ENCODE measurements at regions not wholly inside any gene's neighbourhood (a gene's known extent, or its start where the extent isn't known, plus 50 kb on each side); places are given as distances from the start of the nearest gene placed in this dataset.

- TF ChIP-seq JUNB (IDR thresholded peaks at IDR 0.05; ENCODE audit: unreplicated experiment) (no peak), ETS1 (IDR thresholded peaks at IDR 0.05) (no peak), CREB1 (CRISPR knock-in tag; IDR thresholded peaks at IDR 0.05; ENCODE audit: low read depth) (no peak), POLR2AphosphoS5 (IDR thresholded peaks at IDR 0.05; ENCODE audit: low read depth) (no peak), NANOG (IDR thresholded peaks at IDR 0.05; ENCODE audit: borderline replicate concordance) (no peak), EZH2phosphoT487 (IDR thresholded peaks at IDR 0.05; ENCODE audit: unreplicated experiment) (no peak), STAT1 (IDR thresholded peaks at IDR 0.05; ENCODE audit: unreplicated experiment) (no peak), REST (IDR thresholded peaks at IDR 0.05; ENCODE audit: unreplicated experiment) (no peak), ZNF331 (CRISPR knock-in tag; IDR thresholded peaks at IDR 0.05; ENCODE audit: low read depth) (no peak), ZNF462 (CRISPR knock-in tag; IDR thresholded peaks at IDR 0.05) (no peak)
- H3K27ac Mint-ChIP-seq: no peak overlapping the region
- no peaks in the 10 kb centered on the region; the same call in 2 of the 3 replicates for H3K36me3 Mint-ChIP-seq (ENCODE audit: low read depth)
- Histone ChIP-seq H2AFZ (no peak overlapping the region), H3K36me3 (ENCODE audit: insufficient read depth) (no peaks in the 10 kb centered on the region), H3K79me2 (replicated peaks; ENCODE audit: insufficient read depth) (no peaks in the 10 kb centered on the region), H3F3A (replicated peaks; ENCODE audit: low read depth) (no peaks in the 10 kb centered on the region), H3K27ac (ENCODE audit: low read depth) (no peak overlapping the region), H4K20me1 (replicated peaks; ENCODE audit: insufficient read depth) (no peaks in the 10 kb centered on the region; the same call in 1 of the 2 replicates), H3K4me1 (ENCODE audit: insufficient read depth) (no peaks in the 10 kb centered on the region), H3K27me3 (ENCODE audit: insufficient read depth) (no peaks in the 10 kb centered on the region), H3K4me3 (no peak overlapping the region), H3K4me2 (no peak overlapping the region), H3K9me2 (ENCODE audit: insufficient read depth) (no peaks in the 10 kb centered on the region)
- peaks cover 8% of the 10 kb centered on the region; the same call in 2 of the 3 replicates for H3K4me1 Mint-ChIP-seq
- H3K9me3 Mint-ChIP-seq: no peaks in the 10 kb centered on the region; the same call in 2 of the 3 replicates
- DNase-seq (ENCODE audit: low spot score) (no peak), ATAC-seq (no peak)
- no peaks in the 10 kb centered on the region for H3K27me3 Mint-ChIP-seq (ENCODE audit: insufficient read depth, low read depth, poor library complexity)
- no peak overlapping the region for H3K4me3 Mint-ChIP-seq
These were observed 273.4 kb upstream of the MTNR1B start for GRCh38 chr11:92696076-92696475.

Measured in GM23338 (cell line).